ENCODE measurements at regions not wholly inside any gene's neighbourhood (a gene's known extent, or its start where the extent isn't known, plus 50 kb on each side); places are given as distances from the start of the nearest gene placed in this dataset.

GRCh38 chr6:158879180-158879579 is 60.0 kb upstream of the EZR start:
- POLR2A ChIA-PET (ENCODE audit: partially characterized antibody), result interaction anchor here (0.8 to 1.0 kb wide), 4 partner anchors 9 to 114 kb away, joined by 3 read pairs; no protein-coding TSS in a partner anchor
- peak overlapping the region in 1 of 2 experiments; percentile 24; a peak in 2 of 4 replicates for H3K4me2 ChIP-seq (ENCODE audit: insufficient read depth in 1 of 2, low read depth in 2 of 2, low read length in 2 of 2)
- H2AK5ac ChIP-seq (ENCODE audit: low read depth, low read length), result no peak overlapping the region
- H3K9me3 ChIP-seq (ENCODE audit: insufficient read depth in 2 of 2, low read depth in 1 of 2, low read length in 1 of 2), result no peaks in the 10 kb centered on the region; a peak in 1 of 4 replicates
- no peak overlapping the region for H4K91ac ChIP-seq (replicated peaks; ENCODE audit: insufficient read length, low read length)
- H3K79me1 ChIP-seq (ENCODE audit: low read depth, low read length), result no peaks in the 10 kb centered on the region
- peaks cover 0 to 10% (median 4%) of the 10 kb centered on the region in 4 experiments; a peak in 4 of 7 replicates for H3K4me1 ChIP-seq (replicated peaks in 1 of 4; ENCODE audit: control insufficient read depth in 3 of 4, insufficient read depth in 4 of 4, low read length in 3 of 4)
- H3K9ac ChIP-seq (replicated peaks in 1 of 4; ENCODE audit: extremely low read depth in 1 of 4, low read depth in 3 of 4, low read length in 3 of 4), result no peak overlapping the region
- no peak overlapping the region; the same call in 1 of the 2 replicates for H3K18ac ChIP-seq (ENCODE audit: extremely low read depth, low read length)
- DNase-seq (ENCODE audit: low read depth in 1 of 2, low spot score in 2 of 2) (no peak), FAIRE-seq (no peak)
- no peaks in the 10 kb centered on the region for H3K27me3 ChIP-seq (replicated peaks in 1 of 4; ENCODE audit: control insufficient read depth in 3 of 4, extremely low read depth in 1 of 4, insufficient read depth in 3 of 4, low read length in 3 of 4)
- no peak overlapping the region for H3K27ac ChIP-seq (ENCODE audit: low read depth, low read length)
- H3K36me3 ChIP-seq (ENCODE audit: control insufficient read depth in 2 of 4, insufficient read depth in 4 of 4, low read length in 3 of 4), result no peaks in the 10 kb centered on the region
- H4K5ac ChIP-seq (ENCODE audit: insufficient read length, low read depth, low read length), result no peak overlapping the region
- H3K23ac ChIP-seq (ENCODE audit: insufficient read length), result no peak overlapping the region
- no peak overlapping the region for H2BK120ac ChIP-seq (replicated peaks; ENCODE audit: low read depth, low read length)
- H4K8ac ChIP-seq (ENCODE audit: extremely low read depth, insufficient read depth, low read length), result no peak overlapping the region
- H3K14ac ChIP-seq (ENCODE audit: insufficient read length), result no peak overlapping the region
- H3K4me3 ChIP-seq (ENCODE audit: extremely low read depth in 1 of 4, insufficient read depth in 2 of 4, low read depth in 3 of 4, low read length in 4 of 4), result no peak overlapping the region
- H3K79me2 ChIP-seq (ENCODE audit: control insufficient read depth in 1 of 2, insufficient read depth in 2 of 2, low read length in 2 of 2), result no peaks in the 10 kb centered on the region
- H2BK12ac ChIP-seq (ENCODE audit: low read depth, low read length), result no peak overlapping the region
- H2AFZ ChIP-seq (ENCODE audit: low read length), result peak overlapping the region; percentile 19; the same call in 1 of the 2 replicates
- no peaks in the 10 kb centered on the region for H4K20me1 ChIP-seq (replicated peaks in 1 of 2; ENCODE audit: control insufficient read depth in 1 of 2, insufficient read depth in 2 of 2, low read length in 2 of 2)
- H2BK5ac ChIP-seq (ENCODE audit: low read depth, low read length), result no peak overlapping the region
- no peak overlapping the region for H3K56ac ChIP-seq (replicated peaks; ENCODE audit: insufficient read length, low read depth, low read length)
- no peak for TF ChIP-seq TCF12 (IDR thresholded peaks at IDR 0.05; ENCODE audit: low read depth, low read length)
- TF ChIP-seq EP300 (IDR thresholded peaks at IDR 0.05; ENCODE audit: borderline replicate concordance in 1 of 2, low read depth in 2 of 2, low read length in 2 of 2), result no peak
- TF ChIP-seq CBX5 (IDR thresholded peaks at IDR 0.05; ENCODE audit: low read depth, low read length), result no peak
- no peak for TF ChIP-seq POLR2A (IDR thresholded peaks at IDR 0.05; ENCODE audit: control extremely low read depth in 1 of 2, low read depth in 2 of 2, low read length in 2 of 2)
- no peak for TF ChIP-seq ATF3 (IDR thresholded peaks at IDR 0.05; ENCODE audit: insufficient read depth, low read depth, low read length)
- no peak for TF ChIP-seq TEAD4 (IDR thresholded peaks at IDR 0.05; ENCODE audit: low read depth, low read length)
- TF ChIP-seq ASH2L (IDR thresholded peaks at IDR 0.05; ENCODE audit: low read length), result no peak
- TF ChIP-seq RXRA (IDR thresholded peaks at IDR 0.05; ENCODE audit: insufficient read depth, low read depth, low read length), result no peak
- no peak for TF ChIP-seq RBBP5 (IDR thresholded peaks at IDR 0.05; ENCODE audit: borderline replicate concordance, low read depth, low read length)
- TF ChIP-seq GTF2F1 (IDR thresholded peaks at IDR 0.05; ENCODE audit: borderline replicate concordance, low read depth, low read length), result no peak
- TF ChIP-seq CTBP2 (IDR thresholded peaks at IDR 0.05; ENCODE audit: borderline replicate concordance, insufficient read depth, insufficient read length, low read length), result no peak
- H3K23me2 ChIP-seq (ENCODE audit: low read depth, low read length), result peaks cover 2% of the 10 kb centered on the region; the same call in 1 of the 2 replicates
- 82% methylated on average over 5 of the region's 5 CpGs; no CpG with 5 or more reads in 1 of the 2 experiments for WGBS, 2 experiments (ENCODE audit: extremely low coverage in 1 of 2, insufficient coverage in 1 of 2, insufficient read length in 1 of 2, insufficient replicate concordance in 2 of 2, low coverage in 1 of 2, low lambda C conversion rate in 2 of 2, missing lambda C conversion rate in 1 of 2)
- CTCF ChIA-PET (ENCODE audit: partially characterized antibody), result interaction anchor here (0.6 to 1.2 kb wide), 3 partner anchors 16 to 161 kb away, joined by 3 read pairs; no protein-coding TSS in a partner anchor
- H2BK20ac ChIP-seq (ENCODE audit: low read length), result 0 out of 2 replicates have a peak overlapping the region, but pooled peaks have one; percentile 21
- H2BK15ac ChIP-seq (ENCODE audit: low read length), result no peak overlapping the region
- H3K4ac ChIP-seq (replicated peaks; ENCODE audit: insufficient read length, low read depth, low read length), result no peak overlapping the region

All from H1 (cell line).